GM12874 (cell line): ENCODE measurements at regions not wholly inside any gene's neighbourhood (a gene's known extent, or its start where the extent isn't known, plus 50 kb on each side); places are given as distances from the start of the nearest gene placed in this dataset.
A peak's percentile ranks its signal among the peaks of the same experiment; 100 is the strongest.

Experiments
- CTCF ChIP-seq: IDR thresholded peaks from 2 replicates; pipeline ENCODE4 v1.5.1; 2011; ENCODE audit warnings: low read depth, mild to moderate bottlenecking, control low read depth, low read length, moderate library complexity; ENCODE audit not compliant: insufficient read depth

DNA sequence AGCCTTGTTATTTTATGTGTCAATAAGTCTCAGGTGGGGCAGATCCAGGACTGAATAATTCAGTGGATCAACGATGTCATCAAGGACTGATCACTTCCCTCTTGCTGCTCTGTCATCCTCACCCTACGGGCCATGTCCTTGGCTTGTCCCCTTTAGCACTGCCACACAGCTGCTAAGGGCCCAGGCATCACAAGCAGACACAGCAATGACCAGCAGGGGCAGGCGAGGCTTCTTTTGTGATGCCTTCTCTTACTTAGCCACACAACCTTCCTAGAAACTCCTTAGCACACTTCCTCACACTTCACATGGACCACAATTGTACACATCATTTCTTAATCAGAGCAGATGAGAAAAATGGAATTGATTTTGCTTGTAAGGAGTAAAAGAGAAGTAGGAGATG lies 356.3 kb upstream of the SOX9 start:
- TF ChIP-seq CTCF = peak; percentile 54

- TF ChIP-seq CTCF = no peak
Observed at GRCh38 chr17:71765437-71765836, 355.4 kb upstream of the SOX9 start.

DNA sequence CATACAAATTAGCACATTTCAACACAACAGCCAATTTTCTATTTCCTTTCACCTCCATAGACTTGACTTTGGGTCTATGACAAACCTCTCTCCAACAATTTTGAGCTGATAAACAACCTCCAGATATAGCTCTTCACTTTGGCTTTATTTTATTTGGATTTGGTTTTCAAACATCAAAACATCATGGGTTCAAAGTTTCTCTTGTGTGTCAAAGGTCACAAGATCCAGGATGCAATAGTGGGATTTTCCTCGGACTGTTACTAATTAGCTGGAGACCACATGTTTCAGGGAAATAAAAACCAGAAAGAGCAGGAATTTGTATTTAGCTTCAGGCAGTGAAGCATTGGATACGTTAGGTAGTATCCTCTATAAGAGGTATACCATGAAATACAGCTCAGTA lies 351.0 kb upstream of the SOX9 start:
- no peak for TF ChIP-seq CTCF

GRCh38 chr17:71777048-71777640 lies 343.7 kb upstream of the SOX9 start:
- TF ChIP-seq CTCF = no peak

DNA sequence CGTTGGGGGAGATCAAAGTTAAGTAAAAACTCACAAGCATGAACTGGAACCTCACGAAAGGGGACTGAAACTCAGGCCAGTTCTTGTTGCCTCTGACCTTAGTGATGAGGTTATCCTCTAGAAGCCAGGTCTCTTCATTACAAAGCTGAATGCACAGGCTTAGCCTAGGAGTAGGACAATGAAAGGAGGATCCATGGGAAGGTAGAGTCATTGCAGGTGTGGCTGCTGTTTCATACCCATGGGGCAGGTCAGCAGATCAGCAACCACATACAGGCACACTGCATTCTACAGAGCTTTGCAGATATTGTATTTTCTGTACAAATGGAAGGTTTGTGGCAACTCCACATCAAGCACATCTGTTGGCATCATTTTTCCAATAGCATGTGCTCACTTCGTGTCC lies 341.3 kb upstream of the SOX9 start:
- TF ChIP-seq CTCF = no peak

DNA sequence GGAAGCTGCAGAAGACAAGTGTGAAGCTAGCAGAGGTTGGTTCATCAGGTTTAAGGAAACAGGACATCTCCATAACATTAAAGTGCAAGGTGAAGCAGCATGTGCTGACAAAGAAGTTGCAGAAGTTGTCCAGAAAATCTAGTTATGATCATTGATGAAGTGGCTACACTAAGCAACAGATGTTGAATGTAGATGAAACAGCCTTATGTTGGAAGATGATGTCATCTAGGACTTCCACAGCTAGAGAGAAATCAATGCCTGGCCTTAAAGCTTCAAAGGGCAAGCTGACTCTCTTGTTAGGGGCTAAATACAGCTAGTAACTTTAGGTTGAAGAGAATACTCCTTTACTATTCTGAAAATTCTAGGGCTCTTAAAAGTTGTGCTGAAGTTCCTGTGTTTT lies 340.2 kb upstream of the SOX9 start:
- TF ChIP-seq CTCF = no peak

- TF ChIP-seq CTCF = no peak
Observed at GRCh38 chr17:71790791-71791190, 330.0 kb upstream of the SOX9 start.
